H1 (cell line): ENCODE measurements at regions not wholly inside any gene's neighbourhood (a gene's known extent, or its start where the extent isn't known, plus 50 kb on each side); places are given as distances from the start of the nearest gene placed in this dataset.

Source experiments
- CTCF ChIA-PET: fragments of 300-600 bp; sonication (Branson Sonifier 250); formaldehyde crosslinking; loops from one replicate; lab custom pipeline; 2021; ENCODE audit not compliant: partially characterized antibody; lab: Charles Lee
- POLR2A ChIA-PET: fragments of 300-600 bp; sonication (Branson Sonifier 250); formaldehyde crosslinking; loops from one replicate; lab custom pipeline; 2021; ENCODE audit warnings: inconsistent platforms; ENCODE audit not compliant: partially characterized antibody; lab: Charles Lee
- DNase-seq, 2 experiments: peaks; one replicate each; pipeline versions ENCODE4 v3.0.0 to v3.0.0-alpha.2; 2010 to 2022; ENCODE audit warnings: low spot score in 2 of 2, low read depth in 1 of 2, mixed read lengths in 1 of 2
- FAIRE-seq: peaks from 2 replicates; lab custom pipeline; 2011; peaks lifted over from hg19 to GRCh38; lab: Jason Lieb, UNC
- H2AFZ ChIP-seq: 2 replicates; pipeline ENCODE4 v1.8.1; 2012; ENCODE audit warnings: low read length, inconsistent platforms
- H2AK5ac ChIP-seq: 2 replicates; pipeline ENCODE4 v1.6.1; 2013; ENCODE audit warnings: low read depth, low read length
- H2BK120ac ChIP-seq: replicated peaks from 2 replicates; pipeline ENCODE3; 2013; ENCODE audit warnings: low read depth, low read length, inconsistent platforms
- H2BK12ac ChIP-seq: 2 replicates; pipeline ENCODE4 v1.6.1; 2013; ENCODE audit warnings: low read depth, low read length
- H2BK15ac ChIP-seq: 2 replicates; pipeline ENCODE4 v1.6.1; 2013; ENCODE audit warnings: low read length
- H2BK20ac ChIP-seq: 2 replicates; pipeline ENCODE4 v1.6.1; 2013; ENCODE audit warnings: low read length
- H2BK5ac ChIP-seq: 2 replicates; pipeline ENCODE4 v1.6.1; 2013; ENCODE audit warnings: low read depth, low read length
- H3K14ac ChIP-seq: 2 replicates; pipeline ENCODE4 v1.6.1; 2013; ENCODE audit warnings: inconsistent platforms; ENCODE audit not compliant: insufficient read length
- H3K18ac ChIP-seq: 2 replicates; pipeline ENCODE4 v1.6.1; 2013; ENCODE audit warnings: low read length; ENCODE audit errors: extremely low read depth
- H3K23ac ChIP-seq: 2 replicates; pipeline ENCODE4 v1.6.1; 2013; ENCODE audit warnings: inconsistent platforms; ENCODE audit not compliant: insufficient read length
- H3K23me2 ChIP-seq: 2 replicates; pipeline ENCODE4 v1.6.1; 2013; ENCODE audit warnings: low read depth, low read length
- H3K27ac ChIP-seq: 2 replicates; pipeline ENCODE4 v1.6.1; 2011; ENCODE audit warnings: low read depth, low read length, inconsistent platforms
- H3K27me3 ChIP-seq, 4 experiments: replicated peaks in 1 of 4; 1 replicate in 1 of 4; 2 replicates in 3 of 4; pipeline versions ENCODE4 v1.6.1 to v1.8.1; 2011 to 2013; ENCODE audit warnings: low read length in 3 of 4, mild to moderate bottlenecking in 3 of 4, inconsistent platforms in 2 of 4, mixed read lengths in 2 of 4, moderate library complexity in 1 of 4; ENCODE audit not compliant: control insufficient read depth in 3 of 4, insufficient read depth in 3 of 4; ENCODE audit errors: extremely low read depth in 1 of 4
- H3K36me3 ChIP-seq, 4 experiments: 2 replicates each; pipeline versions ENCODE4 v1.6.1 to v1.8.1; 2011 to 2013; ENCODE audit warnings: mild to moderate bottlenecking in 4 of 4, low read length in 3 of 4, moderate library complexity in 2 of 4, control low read depth in 1 of 4, inconsistent platforms in 1 of 4; ENCODE audit not compliant: insufficient read depth in 4 of 4, control insufficient read depth in 2 of 4
- H3K4ac ChIP-seq: replicated peaks from 2 replicates; pipeline ENCODE3; 2013; ENCODE audit warnings: low read length, low read depth, mixed read lengths, inconsistent platforms; ENCODE audit not compliant: insufficient read length
- H3K4me1 ChIP-seq, 4 experiments: replicated peaks in 1 of 4; 1 replicate in 1 of 4; 2 replicates in 3 of 4; pipeline versions ENCODE4 v1.6.1 to v1.8.1; 2011 to 2013; ENCODE audit warnings: low read length in 3 of 4, inconsistent platforms in 2 of 4, mixed read lengths in 1 of 4; ENCODE audit not compliant: insufficient read depth in 4 of 4, control insufficient read depth in 3 of 4
- H3K4me2 ChIP-seq, 2 experiments: 2 replicates each; pipeline versions ENCODE4 v1.6.1 to v1.8.1; 2011 to 2013; ENCODE audit warnings: low read depth in 2 of 2, low read length in 2 of 2, control low read depth in 1 of 2, inconsistent platforms in 1 of 2, mild to moderate bottlenecking in 1 of 2; ENCODE audit not compliant: insufficient read depth in 1 of 2
- H3K4me3 ChIP-seq, 4 experiments: fragments of 200-600, 300-600 bp in 1 of 4; sonication (generic), shearing (Covaris generic), sonication (Bioruptor Twin) in 1 of 4; 2 replicates each; pipeline versions ENCODE4 v1.5.1 to v1.8.1; 2011 to 2016; ENCODE audit warnings: low read length in 4 of 4, low read depth in 3 of 4, control low read depth in 2 of 4, inconsistent platforms in 2 of 4, mild to moderate bottlenecking in 2 of 4, mixed read lengths in 1 of 4, moderate library complexity in 1 of 4; ENCODE audit not compliant: insufficient read depth in 2 of 4; ENCODE audit errors: extremely low read depth in 1 of 4
- H3K56ac ChIP-seq: replicated peaks from 2 replicates; pipeline ENCODE3; 2013; ENCODE audit warnings: low read depth, mild to moderate bottlenecking, mixed read lengths, low read length, inconsistent platforms; ENCODE audit not compliant: insufficient read length
- H3K79me1 ChIP-seq: 2 replicates; pipeline ENCODE4 v1.6.1; 2013; ENCODE audit warnings: low read depth, low read length, control low read depth
- H3K79me2 ChIP-seq, 2 experiments: 2 replicates each; pipeline versions ENCODE4 v1.6.1 to v1.8.1; 2012 to 2013; ENCODE audit warnings: low read length in 2 of 2, mild to moderate bottlenecking in 2 of 2, inconsistent platforms in 1 of 2; ENCODE audit not compliant: insufficient read depth in 2 of 2, control insufficient read depth in 1 of 2
- H3K9ac ChIP-seq, 4 experiments: replicated peaks in 1 of 4; 1 replicate in 1 of 4; 2 replicates in 3 of 4; pipeline versions ENCODE4 v1.6.1 to v1.8.1; 2011 to 2013; ENCODE audit warnings: low read depth in 3 of 4, low read length in 3 of 4, control low read depth in 2 of 4, mild to moderate bottlenecking in 2 of 4, moderate library complexity in 2 of 4, inconsistent platforms in 1 of 4; ENCODE audit errors: extremely low read depth in 1 of 4
- H3K9me3 ChIP-seq, 2 experiments: 2 replicates each; pipeline versions ENCODE4 v1.6.1 to v1.8.1; 2012 to 2013; ENCODE audit warnings: mild to moderate bottlenecking in 2 of 2, moderate library complexity in 2 of 2, control low read depth in 1 of 2, inconsistent platforms in 1 of 2, low read depth in 1 of 2, low read length in 1 of 2, mixed read lengths in 1 of 2; ENCODE audit not compliant: insufficient read depth in 2 of 2
- H4K20me1 ChIP-seq, 2 experiments: replicated peaks in 1 of 2; 2 replicates each; pipeline versions ENCODE3 to v1.8.1; 2011 to 2013; ENCODE audit warnings: inconsistent platforms in 2 of 2, low read length in 2 of 2, mild to moderate bottlenecking in 1 of 2; ENCODE audit not compliant: insufficient read depth in 2 of 2, control insufficient read depth in 1 of 2
- H4K5ac ChIP-seq: 2 replicates; pipeline ENCODE4 v1.6.1; 2013; ENCODE audit warnings: low read length, low read depth, mixed read lengths, inconsistent platforms; ENCODE audit not compliant: insufficient read length
- H4K8ac ChIP-seq: 2 replicates; pipeline ENCODE4 v1.8.0; 2013; ENCODE audit warnings: mild to moderate bottlenecking, moderate library complexity, low read length, inconsistent platforms; ENCODE audit not compliant: insufficient read depth; ENCODE audit errors: extremely low read depth
- H4K91ac ChIP-seq: replicated peaks from 2 replicates; pipeline ENCODE3; 2013; ENCODE audit warnings: low read length, mixed read lengths, inconsistent platforms; ENCODE audit not compliant: insufficient read length
- CREB1 ChIP-seq: IDR thresholded peaks from 2 replicates; pipeline ENCODE4 v1.6.1; 2012; ENCODE audit warnings: inconsistent platforms
- CTBP2 ChIP-seq: IDR thresholded peaks from 2 replicates; pipeline ENCODE4 v1.7.0; 2011; ENCODE audit warnings: borderline replicate concordance, mild to moderate bottlenecking, moderate library complexity, mixed read lengths, low read length; ENCODE audit not compliant: insufficient read depth, insufficient read length
- JUN ChIP-seq: IDR thresholded peaks from 2 replicates; pipeline ENCODE4 v1.6.1; 2011; ENCODE audit warnings: low read depth, mild to moderate bottlenecking, improper control_type of control experiment, low read length
- MAX ChIP-seq: IDR thresholded peaks from 2 replicates; pipeline ENCODE4 v1.6.1; 2012; ENCODE audit warnings: inconsistent platforms
- NRF1 ChIP-seq: IDR thresholded peaks from 2 replicates; pipeline ENCODE4 v1.6.1; 2011; ENCODE audit warnings: mild to moderate bottlenecking, low read depth, low read length, improper control_type of control experiment
- RAD21 ChIP-seq, 2 experiments: IDR thresholded peaks in 1 of 2; conservative IDR thresholded peaks in 1 of 2; 2 replicates each; pipeline ENCODE4 v1.6.1; 2011; ENCODE audit warnings: low read depth in 2 of 2, low read length in 2 of 2, improper control_type of control experiment in 1 of 2, inconsistent platforms in 1 of 2, mild to moderate bottlenecking in 1 of 2, moderate library complexity in 1 of 2
- RBBP5 ChIP-seq: IDR thresholded peaks from 2 replicates; pipeline ENCODE4 v1.7.1; 2012; ENCODE audit warnings: low read depth, mild to moderate bottlenecking, inconsistent platforms, low read length, moderate library complexity, borderline replicate concordance
- RXRA ChIP-seq: IDR thresholded peaks from 2 replicates; pipeline ENCODE4 v1.6.1; 2011; ENCODE audit warnings: low read depth, mild to moderate bottlenecking, low read length, moderate library complexity; ENCODE audit not compliant: insufficient read depth
- SIN3A ChIP-seq, 2 experiments: IDR thresholded peaks in 1 of 2; conservative IDR thresholded peaks in 1 of 2; 2 replicates each; pipeline ENCODE4 v1.6.1; 2011 to 2012; ENCODE audit warnings: low read length in 2 of 2, improper control_type of control experiment in 1 of 2, low read depth in 1 of 2, mild to moderate bottlenecking in 1 of 2
- SP1 ChIP-seq: IDR thresholded peaks from 2 replicates; pipeline ENCODE4 v1.6.1; 2011; ENCODE audit warnings: low read depth, low read length
- SP2 ChIP-seq: IDR thresholded peaks from 2 replicates; pipeline ENCODE4 v1.6.1; 2012; ENCODE audit warnings: mild to moderate bottlenecking, low read length, inconsistent platforms
- SRF ChIP-seq: IDR thresholded peaks from 2 replicates; pipeline ENCODE4 v1.6.1; 2011; ENCODE audit warnings: mild to moderate bottlenecking, low read depth, low read length, moderate library complexity
- TAF1 ChIP-seq: IDR thresholded peaks from 2 replicates; pipeline ENCODE4 v1.6.1; 2011; ENCODE audit warnings: mild to moderate bottlenecking, low read depth, low read length
- TEAD4 ChIP-seq: IDR thresholded peaks from 2 replicates; pipeline ENCODE4 v1.6.1; 2012; ENCODE audit warnings: low read depth, low read length, inconsistent platforms, mixed read lengths
- ZNF274 ChIP-seq: IDR thresholded peaks from 2 replicates; pipeline ENCODE4 v1.7.0; 2012; ENCODE audit warnings: low read length, borderline replicate concordance; ENCODE audit errors: extremely low read depth
- WGBS, 2 experiments: shearing (Covaris generic) in 1 of 2; methylation state at CpG; one replicate each; pipeline versions ENCODE4 v1.1.6 to v1.1.7; 2013 to 2015; ENCODE audit warnings: low lambda C conversion rate in 2 of 2, mixed read lengths in 2 of 2, inconsistent platforms in 1 of 2, low coverage in 1 of 2, missing lambda C conversion rate in 1 of 2; ENCODE audit not compliant: insufficient replicate concordance in 2 of 2, insufficient coverage in 1 of 2, insufficient read length in 1 of 2; ENCODE audit errors: extremely low coverage in 1 of 2, missing lambda C conversion rate in 1 of 2; 5-methylcytosine and 5-hydroxymethylcytosine counted together

- no peak overlapping the region for H3K9ac ChIP-seq
- no peak overlapping the region for H3K4me2 ChIP-seq
- WGBS, 2 experiments, result 86% methylated on average over 4 of the region's 4 CpGs; no CpG with 5 or more reads in 1 of the 2 experiments
- no peak overlapping the region for H2BK120ac ChIP-seq
- H4K5ac ChIP-seq, result no peak overlapping the region
- H2BK12ac ChIP-seq, result no peak overlapping the region
- CTCF ChIA-PET, result interaction anchor here (0.9 to 1.4 kb wide), 2 partner anchors 9 to 247 kb away, joined by 3 read pairs; no protein-coding TSS in a partner anchor
- H3K4ac ChIP-seq, result no peak overlapping the region
- no peak overlapping the region for H3K27ac ChIP-seq
- no peak overlapping the region for H2BK5ac ChIP-seq
- POLR2A ChIA-PET, result interaction anchor here (1.1 kb wide), 2 partner anchors 14 to 70 kb away, joined by 3 read pairs; partner anchors contain the start of gene KLF7
- no peak for DNase-seq
- H3K23me2 ChIP-seq, result no peaks in the 10 kb centered on the region
- no peak overlapping the region for H4K91ac ChIP-seq
- H4K20me1 ChIP-seq, result no peaks in the 10 kb centered on the region
- H3K79me2 ChIP-seq, result no peaks in the 10 kb centered on the region
- H3K4me3 ChIP-seq, result no peak overlapping the region
- H3K79me1 ChIP-seq, result no peaks in the 10 kb centered on the region
- no peak overlapping the region for H3K14ac ChIP-seq
- H3K56ac ChIP-seq, result no peak overlapping the region
- no peaks in the 10 kb centered on the region for H3K27me3 ChIP-seq
- no peak overlapping the region for H2BK20ac ChIP-seq
- no peak overlapping the region for H2AFZ ChIP-seq
- no peak overlapping the region for H2BK15ac ChIP-seq
- H3K9me3 ChIP-seq, result no peaks in the 10 kb centered on the region
- H4K8ac ChIP-seq, result no peak overlapping the region
- H3K36me3 ChIP-seq, result no peaks in the 10 kb centered on the region
- peaks cover 0 to 4% (median 0%) of the 10 kb centered on the region in 4 experiments; a peak in 2 of 7 replicates for H3K4me1 ChIP-seq
- H2AK5ac ChIP-seq, result no peak overlapping the region
- no peak for FAIRE-seq
- no peak overlapping the region for H3K18ac ChIP-seq
- no peak overlapping the region for H3K23ac ChIP-seq
- TF ChIP-seq MAX (no peak), TAF1 (no peak), RAD21 (IDR thresholded peaks at IDR 0.05 in 1 of 2, conservative IDR thresholded peaks at IDR 0.05 in 1 of 2; ENCODE audit: low read depth in 2 of 2, low read length in 2 of 2) (no peak), SRF (no peak), CREB1 (no peak), ZNF274 (no peak), CTBP2 (no peak), NRF1 (no peak), SIN3A (conservative IDR thresholded peaks at IDR 0.05 in 1 of 2, IDR thresholded peaks at IDR 0.05 in 1 of 2; ENCODE audit: low read depth in 1 of 2, low read length in 2 of 2) (no peak), RXRA (no peak), SP2 (no peak), RBBP5 (no peak), JUN (no peak), SP1 (no peak), TEAD4 (no peak)
These were observed 69.9 kb upstream of the KLF7 start for GRCh38 chr2:207235621-207236020.
